Keratinocyte (primary cell): ENCODE measurements at regions not wholly inside any gene's neighbourhood (a gene's known extent, or its start where the extent isn't known, plus 50 kb on each side); places are given as distances from the start of the nearest gene placed in this dataset.

Source experiments
- DNase-seq: peaks from one replicate; pipeline ENCODE4 v3.0.0-alpha.2; 2011; ENCODE audit warnings: low read depth, missing footprints, low spot score
- FAIRE-seq: peaks from 2 replicates; lab custom pipeline; 2011; peaks lifted over from hg19 to GRCh38; lab: Jason Lieb, UNC
- H2AFZ ChIP-seq: 2 replicates; pipeline ENCODE4 v1.6.0; 2012; ENCODE audit warnings: low read length, control low read depth, inconsistent platforms; ENCODE audit not compliant: control insufficient read depth
- H3K27ac ChIP-seq: 2 replicates; pipeline ENCODE4 v1.5.1; 2011; ENCODE audit warnings: low read length; ENCODE audit not compliant: control insufficient read depth, insufficient read depth
- H3K27me3 ChIP-seq: 3 replicates; pipeline ENCODE4 v1.6.0; 2011; ENCODE audit warnings: low read length; ENCODE audit not compliant: control insufficient read depth, insufficient read depth; ENCODE audit errors: extremely low read depth
- H3K36me3 ChIP-seq, 2 experiments: 2 replicates in 1 of 2; 3 replicates in 1 of 2; pipeline ENCODE4 v1.5.1; 2011; ENCODE audit warnings: low read length in 2 of 2, mild to moderate bottlenecking in 1 of 2; ENCODE audit not compliant: control insufficient read depth in 2 of 2, insufficient read depth in 2 of 2; ENCODE audit errors: extremely low read depth in 1 of 2
- H3K4me1 ChIP-seq: 3 replicates; pipeline ENCODE4 v1.5.1; 2011; ENCODE audit warnings: low read length; ENCODE audit not compliant: control insufficient read depth, insufficient read depth; ENCODE audit errors: extremely low read depth
- H3K4me2 ChIP-seq: 3 replicates; pipeline ENCODE4 v1.6.0; 2011; ENCODE audit warnings: low read depth, low read length; ENCODE audit not compliant: control insufficient read depth, insufficient read depth; ENCODE audit errors: extremely low read depth
- H3K4me3 ChIP-seq, 3 experiments: fragments of 200-600 bp in 1 of 3; sonication (generic) in 1 of 3; 2 replicates in 2 of 3; 3 replicates in 1 of 3; pipeline ENCODE4 v1.5.1; 2011 to 2016; ENCODE audit warnings: low read length in 3 of 3, mild to moderate bottlenecking in 3 of 3, control low read depth in 2 of 3, inconsistent platforms in 1 of 3, low read depth in 1 of 3, mixed read lengths in 1 of 3, mixed run types in 1 of 3, moderate library complexity in 1 of 3; ENCODE audit not compliant: control insufficient read depth in 2 of 3, insufficient read depth in 2 of 3; ENCODE audit errors: extremely low read depth in 1 of 3
- H3K79me2 ChIP-seq: 2 replicates; pipeline ENCODE4 v1.6.0; 2012; ENCODE audit warnings: low read length; ENCODE audit not compliant: control insufficient read depth, insufficient read depth
- H3K9ac ChIP-seq: 3 replicates; pipeline ENCODE4 v1.6.0; 2011; ENCODE audit warnings: low read length; ENCODE audit not compliant: control insufficient read depth, insufficient read depth; ENCODE audit errors: extremely low read depth
- H3K9me1 ChIP-seq: 3 replicates; pipeline ENCODE4 v1.6.0; 2011; ENCODE audit warnings: low read length; ENCODE audit not compliant: control insufficient read depth, insufficient read depth; ENCODE audit errors: extremely low read depth
- H3K9me3 ChIP-seq: 2 replicates; pipeline ENCODE4 v1.5.1; 2012; ENCODE audit warnings: low read depth, low read length; ENCODE audit not compliant: control insufficient read depth
- H4K20me1 ChIP-seq: 3 replicates; pipeline ENCODE4 v1.6.0; 2011; ENCODE audit warnings: low read length; ENCODE audit not compliant: control insufficient read depth, insufficient read depth; ENCODE audit errors: extremely low read depth
- EZH2 ChIP-seq: IDR thresholded peaks from one replicate; pipeline ENCODE4 v1.6.1; 2012; ENCODE audit warnings: inconsistent platforms, mild to moderate bottlenecking, low read length, moderate library complexity
- dilution Hi-C: fragments of 300-500 bp; cut with MboI; formaldehyde crosslinking; loops from one replicate; pipeline ENCODE4 v1.7.0; 2020; ENCODE audit warnings: low sequenced_read_pairs; ENCODE audit not compliant: extremely low pct_ligation_motif_present
- TF ChIP-seq, protein P1 (sequence below), 3 experiments: IDR thresholded peaks in 1 of 3; conservative IDR thresholded peaks in 1 of 3; optimal IDR thresholded peaks in 1 of 3; 2 replicates in 2 of 3; 3 replicates in 1 of 3; pipeline versions ENCODE3 to v1.5.1; 2011; ENCODE audit warnings: low read length in 3 of 3, mild to moderate bottlenecking in 3 of 3, moderate library complexity in 2 of 3, control low read depth in 1 of 3, inconsistent platforms in 1 of 3; ENCODE audit not compliant: insufficient read depth in 2 of 3; ENCODE audit errors: extremely low read depth in 1 of 3

DNA sequence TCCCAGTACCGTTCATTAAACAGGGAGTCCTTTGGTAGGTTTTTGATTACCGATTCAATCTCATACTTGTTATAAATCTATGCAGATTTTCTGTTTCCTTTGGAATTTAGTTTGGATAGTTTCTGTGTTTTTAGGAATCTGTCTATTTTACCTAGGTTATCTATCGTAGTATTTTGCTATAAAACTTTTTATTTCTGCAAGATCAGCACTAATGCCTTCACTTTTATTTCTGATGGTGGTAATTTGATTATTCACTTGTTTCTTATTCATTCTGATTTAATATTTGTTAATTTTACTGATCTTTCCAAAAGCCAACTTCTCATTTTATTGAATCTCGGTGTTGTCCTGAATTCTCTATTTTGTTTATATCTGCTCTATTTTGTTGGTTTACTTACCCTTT, 577.7 kb upstream of the NRG3 start:
- no peak for TF ChIP-seq EZH2
- TF ChIP-seq, protein P1, sequence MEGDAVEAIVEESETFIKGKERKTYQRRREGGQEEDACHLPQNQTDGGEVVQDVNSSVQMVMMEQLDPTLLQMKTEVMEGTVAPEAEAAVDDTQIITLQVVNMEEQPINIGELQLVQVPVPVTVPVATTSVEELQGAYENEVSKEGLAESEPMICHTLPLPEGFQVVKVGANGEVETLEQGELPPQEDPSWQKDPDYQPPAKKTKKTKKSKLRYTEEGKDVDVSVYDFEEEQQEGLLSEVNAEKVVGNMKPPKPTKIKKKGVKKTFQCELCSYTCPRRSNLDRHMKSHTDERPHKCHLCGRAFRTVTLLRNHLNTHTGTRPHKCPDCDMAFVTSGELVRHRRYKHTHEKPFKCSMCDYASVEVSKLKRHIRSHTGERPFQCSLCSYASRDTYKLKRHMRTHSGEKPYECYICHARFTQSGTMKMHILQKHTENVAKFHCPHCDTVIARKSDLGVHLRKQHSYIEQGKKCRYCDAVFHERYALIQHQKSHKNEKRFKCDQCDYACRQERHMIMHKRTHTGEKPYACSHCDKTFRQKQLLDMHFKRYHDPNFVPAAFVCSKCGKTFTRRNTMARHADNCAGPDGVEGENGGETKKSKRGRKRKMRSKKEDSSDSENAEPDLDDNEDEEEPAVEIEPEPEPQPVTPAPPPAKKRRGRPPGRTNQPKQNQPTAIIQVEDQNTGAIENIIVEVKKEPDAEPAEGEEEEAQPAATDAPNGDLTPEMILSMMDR (optimal IDR thresholded peaks at IDR 0.05 in 1 of 3, IDR thresholded peaks at IDR 0.05 in 1 of 3, conservative IDR thresholded peaks at IDR 0.05 in 1 of 3; ENCODE audit: extremely low read depth in 1 of 3, insufficient read depth in 2 of 3, low read length in 3 of 3) = no peak

DNA sequence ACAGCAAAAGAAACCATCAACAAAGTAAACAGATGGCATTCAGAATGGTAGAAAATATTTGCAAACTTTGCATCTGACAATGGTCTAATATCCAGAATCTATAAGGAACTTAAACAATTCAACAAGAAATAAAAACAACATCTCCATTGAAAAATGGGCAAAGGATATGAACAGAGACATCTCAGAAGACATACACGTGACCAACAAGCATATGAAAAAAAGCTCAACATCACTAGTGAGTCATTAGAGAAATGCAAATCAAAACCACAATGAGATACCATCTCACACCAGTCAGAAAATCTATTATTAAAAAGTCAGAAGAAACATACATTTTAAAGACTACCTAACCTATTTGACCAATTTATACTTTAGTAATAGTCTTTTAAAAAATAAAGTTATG, 571.3 kb upstream of the NRG3 start:
- no peaks in the 10 kb centered on the region for H3K79me2 ChIP-seq
- no peaks in the 10 kb centered on the region for H3K36me3 ChIP-seq
- no peak overlapping the region for H3K4me3 ChIP-seq
- H3K4me2 ChIP-seq = no peak overlapping the region
- H3K27ac ChIP-seq = no peak overlapping the region
- no peaks in the 10 kb centered on the region for H3K4me1 ChIP-seq
- dilution Hi-C loops = no loop called here
- no peaks in the 10 kb centered on the region for H3K27me3 ChIP-seq
- DNase-seq (no peak), FAIRE-seq (no peak)
- no peak overlapping the region for H3K9ac ChIP-seq
- TF ChIP-seq, protein P1 (optimal IDR thresholded peaks at IDR 0.05 in 1 of 3, IDR thresholded peaks at IDR 0.05 in 1 of 3, conservative IDR thresholded peaks at IDR 0.05 in 1 of 3; ENCODE audit: extremely low read depth in 1 of 3, insufficient read depth in 2 of 3, low read length in 3 of 3) = no peak
- TF ChIP-seq EZH2 = no peak
- no peaks in the 10 kb centered on the region for H4K20me1 ChIP-seq
- H3K9me3 ChIP-seq = no peaks in the 10 kb centered on the region
- no peaks in the 10 kb centered on the region for H3K9me1 ChIP-seq
- H2AFZ ChIP-seq = no peak overlapping the region

More for the DNA sequence above, 577.7 kb upstream of the NRG3 start:
- dilution Hi-C loops = no loop called here
- Histone ChIP-seq H2AFZ (no peak overlapping the region), H3K4me3 (no peak overlapping the region), H3K36me3 (no peaks in the 10 kb centered on the region), H3K9me3 (no peaks in the 10 kb centered on the region), H3K9me1 (no peaks in the 10 kb centered on the region), H3K4me1 (no peaks in the 10 kb centered on the region), H3K27me3 (no peaks in the 10 kb centered on the region), H3K4me2 (no peak overlapping the region), H4K20me1 (no peaks in the 10 kb centered on the region), H3K79me2 (no peaks in the 10 kb centered on the region), H3K9ac (no peak overlapping the region), H3K27ac (no peak overlapping the region)
- DNase-seq (no peak), FAIRE-seq (no peak)
